ENCODE measurements at regions not wholly inside any gene's neighbourhood (a gene's known extent, or its start where the extent isn't known, plus 50 kb on each side); places are given as distances from the start of the nearest gene placed in this dataset.

- dilution Hi-C loops (cut with MboI; ENCODE audit: extremely low pct_ligation_motif_present, low sequenced_read_pairs) = no loop called here
Measured at GRCh38 chr10:118900617-118901016, 128.9 kb upstream of the NANOS1 start.

DNA sequence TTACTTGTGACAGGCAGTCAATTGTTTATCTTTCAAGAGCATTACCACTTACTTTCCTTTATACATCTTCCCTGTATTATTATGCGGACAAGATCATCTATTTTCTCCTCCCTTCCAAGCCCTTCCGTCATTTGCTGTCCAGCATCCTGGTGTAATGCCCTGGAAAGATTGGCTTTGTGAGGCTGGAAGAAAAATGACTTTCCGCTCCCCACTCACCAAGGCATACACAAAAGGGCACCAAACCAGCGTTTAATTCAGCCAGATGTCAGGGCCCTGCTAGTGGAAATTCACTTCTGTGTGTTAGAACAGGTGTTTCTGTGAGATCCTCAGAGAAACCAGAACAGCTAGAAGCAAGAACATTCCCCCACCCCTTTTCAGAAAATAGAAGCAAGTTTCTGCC is 128.1 kb upstream of the NANOS1 start:
- H3K9ac ChIP-seq (ENCODE audit: control insufficient read depth, extremely low read depth, insufficient read depth, low read length) = no peak overlapping the region

More at GRCh38 chr10:118900617-118901016, 128.9 kb upstream of the NANOS1 start:
- no peak for FAIRE-seq
- H2AFZ ChIP-seq (ENCODE audit: control insufficient read depth, low read length) = no peak overlapping the region
- H3K9ac ChIP-seq (ENCODE audit: control insufficient read depth, extremely low read depth, insufficient read depth, low read length) = no peak overlapping the region
- no peak overlapping the region for H3K4me2 ChIP-seq (ENCODE audit: control insufficient read depth, extremely low read depth, insufficient read depth, low read depth, low read length)
- peaks cover 3% of the 10 kb centered on the region for H3K27me3 ChIP-seq (ENCODE audit: control insufficient read depth, extremely low read depth, insufficient read depth, low read length)
- no peak for DNase-seq (ENCODE audit: low read depth, low spot score)
- H4K20me1 ChIP-seq (ENCODE audit: control insufficient read depth, extremely low read depth, insufficient read depth, low read length) = no peaks in the 10 kb centered on the region
- no peak overlapping the region for H3K4me3 ChIP-seq (ENCODE audit: control insufficient read depth in 2 of 3, extremely low read depth in 1 of 3, insufficient read depth in 2 of 3, low read depth in 1 of 3, low read length in 3 of 3)
- H3K79me2 ChIP-seq (ENCODE audit: control insufficient read depth, insufficient read depth, low read length) = no peaks in the 10 kb centered on the region
- H3K9me3 ChIP-seq (ENCODE audit: control insufficient read depth, low read depth, low read length) = peaks cover 3% of the 10 kb centered on the region
- no peaks in the 10 kb centered on the region for H3K9me1 ChIP-seq (ENCODE audit: control insufficient read depth, extremely low read depth, insufficient read depth, low read length)
- H3K27ac ChIP-seq (ENCODE audit: control insufficient read depth, insufficient read depth, low read length) = no peak overlapping the region
- no peaks in the 10 kb centered on the region for H3K4me1 ChIP-seq (ENCODE audit: control insufficient read depth, extremely low read depth, insufficient read depth, low read length)
- no peak for TF ChIP-seq EZH2 (IDR thresholded peaks at IDR 0.05; ENCODE audit: low read length)
- TF ChIP-seq, protein P1, sequence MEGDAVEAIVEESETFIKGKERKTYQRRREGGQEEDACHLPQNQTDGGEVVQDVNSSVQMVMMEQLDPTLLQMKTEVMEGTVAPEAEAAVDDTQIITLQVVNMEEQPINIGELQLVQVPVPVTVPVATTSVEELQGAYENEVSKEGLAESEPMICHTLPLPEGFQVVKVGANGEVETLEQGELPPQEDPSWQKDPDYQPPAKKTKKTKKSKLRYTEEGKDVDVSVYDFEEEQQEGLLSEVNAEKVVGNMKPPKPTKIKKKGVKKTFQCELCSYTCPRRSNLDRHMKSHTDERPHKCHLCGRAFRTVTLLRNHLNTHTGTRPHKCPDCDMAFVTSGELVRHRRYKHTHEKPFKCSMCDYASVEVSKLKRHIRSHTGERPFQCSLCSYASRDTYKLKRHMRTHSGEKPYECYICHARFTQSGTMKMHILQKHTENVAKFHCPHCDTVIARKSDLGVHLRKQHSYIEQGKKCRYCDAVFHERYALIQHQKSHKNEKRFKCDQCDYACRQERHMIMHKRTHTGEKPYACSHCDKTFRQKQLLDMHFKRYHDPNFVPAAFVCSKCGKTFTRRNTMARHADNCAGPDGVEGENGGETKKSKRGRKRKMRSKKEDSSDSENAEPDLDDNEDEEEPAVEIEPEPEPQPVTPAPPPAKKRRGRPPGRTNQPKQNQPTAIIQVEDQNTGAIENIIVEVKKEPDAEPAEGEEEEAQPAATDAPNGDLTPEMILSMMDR (optimal IDR thresholded peaks at IDR 0.05 in 1 of 3, IDR thresholded peaks at IDR 0.05 in 1 of 3, conservative IDR thresholded peaks at IDR 0.05 in 1 of 3; ENCODE audit: extremely low read depth in 1 of 3, insufficient read depth in 2 of 3, low read length in 3 of 3) = no peak
- H3K36me3 ChIP-seq (ENCODE audit: control insufficient read depth in 2 of 2, extremely low read depth in 1 of 2, insufficient read depth in 2 of 2, low read length in 2 of 2) = no peaks in the 10 kb centered on the region

More for the DNA sequence above, 128.1 kb upstream of the NANOS1 start:
- FAIRE-seq (no peak), DNase-seq (ENCODE audit: low read depth, low spot score) (no peak)
- dilution Hi-C loops (cut with MboI; ENCODE audit: extremely low pct_ligation_motif_present, low sequenced_read_pairs) = no loop called here
- no peak overlapping the region for H3K4me2 ChIP-seq (ENCODE audit: control insufficient read depth, extremely low read depth, insufficient read depth, low read depth, low read length)
- no peaks in the 10 kb centered on the region for H3K9me1 ChIP-seq (ENCODE audit: control insufficient read depth, extremely low read depth, insufficient read depth, low read length)
- no peaks in the 10 kb centered on the region for H3K4me1 ChIP-seq (ENCODE audit: control insufficient read depth, extremely low read depth, insufficient read depth, low read length)
- no peaks in the 10 kb centered on the region for H3K36me3 ChIP-seq (ENCODE audit: control insufficient read depth in 2 of 2, extremely low read depth in 1 of 2, insufficient read depth in 2 of 2, low read length in 2 of 2)
- H3K9me3 ChIP-seq (ENCODE audit: control insufficient read depth, low read depth, low read length) = peaks cover 3% of the 10 kb centered on the region
- H3K27ac ChIP-seq (ENCODE audit: control insufficient read depth, insufficient read depth, low read length) = no peak overlapping the region
- no peaks in the 10 kb centered on the region for H3K79me2 ChIP-seq (ENCODE audit: control insufficient read depth, insufficient read depth, low read length)
- peaks cover 3% of the 10 kb centered on the region for H3K27me3 ChIP-seq (ENCODE audit: control insufficient read depth, extremely low read depth, insufficient read depth, low read length)
- H3K4me3 ChIP-seq (ENCODE audit: control insufficient read depth in 2 of 3, extremely low read depth in 1 of 3, insufficient read depth in 2 of 3, low read depth in 1 of 3, low read length in 3 of 3) = no peak overlapping the region
- TF ChIP-seq, protein P1 (optimal IDR thresholded peaks at IDR 0.05 in 1 of 3, IDR thresholded peaks at IDR 0.05 in 1 of 3, conservative IDR thresholded peaks at IDR 0.05 in 1 of 3; ENCODE audit: extremely low read depth in 1 of 3, insufficient read depth in 2 of 3, low read length in 3 of 3) = no peak
- no peak for TF ChIP-seq EZH2 (IDR thresholded peaks at IDR 0.05; ENCODE audit: low read length)
- no peaks in the 10 kb centered on the region for H4K20me1 ChIP-seq (ENCODE audit: control insufficient read depth, extremely low read depth, insufficient read depth, low read length)
- H2AFZ ChIP-seq (ENCODE audit: control insufficient read depth, low read length) = no peak overlapping the region

Measured in keratinocyte (primary cell).